ENCODE measurements at regions not wholly inside any gene's neighbourhood (a gene's known extent, or its start where the extent isn't known, plus 50 kb on each side); places are given as distances from the start of the nearest gene placed in this dataset.

- TF ChIP-seq ZBTB7A (IDR thresholded peaks at IDR 0.05; ENCODE audit: low read depth) (no peak), MAX (IDR thresholded peaks at IDR 0.05) (no peak), EGR1 (IDR thresholded peaks at IDR 0.05) (no peak)
Measured at GRCh38 chr3:140829796-140830195, 111.8 kb upstream of the SLC25A36 start.

- no peak for TF ChIP-seq USF1 (IDR thresholded peaks at IDR 0.05)
Measured at GRCh38 chr3:140830391-140830790, 111.2 kb upstream of the SLC25A36 start.

- TF ChIP-seq NFIC (IDR thresholded peaks at IDR 0.05) = no peak
Measured at GRCh38 chr3:140832883-140833282, 108.8 kb upstream of the SLC25A36 start.

GRCh38 chr3:140834266-140835037 lies 107.2 kb upstream of the SLC25A36 start:
- TF ChIP-seq TCF12 (IDR thresholded peaks at IDR 0.05; ENCODE audit: low read depth) = no peak

GRCh38 chr3:140842984-140843649 lies 98.5 kb upstream of the SLC25A36 start:
- TF ChIP-seq FOXM1 (IDR thresholded peaks at IDR 0.05; ENCODE audit: borderline replicate concordance, low read depth) (no peak), TAF1 (IDR thresholded peaks at IDR 0.05; ENCODE audit: low read depth) (no peak), TCF12 (IDR thresholded peaks at IDR 0.05; ENCODE audit: low read depth) (no peak), TEAD4 (IDR thresholded peaks at IDR 0.05) (no peak), EGR1 (IDR thresholded peaks at IDR 0.05) (no peak), USF1 (IDR thresholded peaks at IDR 0.05) (no peak), CEBPB (IDR thresholded peaks at IDR 0.05) (no peak), NFIC (IDR thresholded peaks at IDR 0.05) (no peak), REST (IDR thresholded peaks at IDR 0.05; ENCODE audit: low read depth) (no peak), ZBTB7A (IDR thresholded peaks at IDR 0.05; ENCODE audit: low read depth) (no peak), CREB1 (IDR thresholded peaks at IDR 0.05; ENCODE audit: low read depth) (no peak), RAD21 (IDR thresholded peaks at IDR 0.05; ENCODE audit: low read depth) (no peak), YY1 (IDR thresholded peaks at IDR 0.05; ENCODE audit: low read depth) (no peak)

- TF ChIP-seq CEBPB (IDR thresholded peaks at IDR 0.05) (no peak), TAF1 (IDR thresholded peaks at IDR 0.05; ENCODE audit: low read depth) (no peak), USF1 (IDR thresholded peaks at IDR 0.05) (no peak), TEAD4 (IDR thresholded peaks at IDR 0.05) (no peak), RAD21 (IDR thresholded peaks at IDR 0.05; ENCODE audit: low read depth) (no peak), NFIC (IDR thresholded peaks at IDR 0.05) (no peak), REST (IDR thresholded peaks at IDR 0.05; ENCODE audit: low read depth) (no peak), YY1 (IDR thresholded peaks at IDR 0.05; ENCODE audit: low read depth) (no peak), TCF12 (IDR thresholded peaks at IDR 0.05; ENCODE audit: low read depth) (no peak), CREB1 (IDR thresholded peaks at IDR 0.05; ENCODE audit: low read depth) (no peak), EGR1 (IDR thresholded peaks at IDR 0.05) (no peak), MAX (IDR thresholded peaks at IDR 0.05) (no peak), FOXM1 (IDR thresholded peaks at IDR 0.05; ENCODE audit: borderline replicate concordance, low read depth) (no peak), ZBTB7A (IDR thresholded peaks at IDR 0.05; ENCODE audit: low read depth) (no peak), EP300 (IDR thresholded peaks at IDR 0.05; ENCODE audit: borderline replicate concordance) (no peak)
Measured at GRCh38 chr3:140843656-140844055, 98.0 kb upstream of the SLC25A36 start.

Measured in Ishikawa (cell line).